Stomach (tissue), 4 donors: ENCODE measurements at regions not wholly inside any gene's neighbourhood (a gene's known extent, or its start where the extent isn't known, plus 50 kb on each side); places are given as distances from the start of the nearest gene placed in this dataset.

Experiments
- EP300 ChIP-seq: sonication (generic); formaldehyde crosslinking; IDR thresholded peaks from one replicate; pipeline ENCODE4 v1.6.1; 2017; ENCODE audit warnings: antibody characterized with exemption
- POLR2A ChIP-seq, 4 donors: fragments of 450-650 bp; IDR thresholded peaks; one replicate each; pipeline ENCODE4 v1.6.1; 2016; ENCODE audit warnings: antibody characterized with exemption in 4 of 4, control low read depth in 2 of 4, mild to moderate bottlenecking in 1 of 4, moderate library complexity in 1 of 4
- POLR2AphosphoS5 ChIP-seq, 3 donors: sonication (generic); formaldehyde crosslinking; IDR thresholded peaks; one replicate each; pipeline ENCODE4 v1.6.1; 2016; ENCODE audit warnings: antibody characterized with exemption in 3 of 3
- TF ChIP-seq, protein P1 (sequence below), 7 experiments: fragments of 450-650 bp in 4 of 7; fragments of 200-600 bp in 3 of 7; sonication (generic) in 3 of 7; IDR thresholded peaks; one replicate each; pipeline ENCODE4 v1.5.1; 2016 to 2019; ENCODE audit warnings: antibody characterized with exemption in 7 of 7, control low read depth in 2 of 7, mild to moderate bottlenecking in 1 of 7

DNA sequence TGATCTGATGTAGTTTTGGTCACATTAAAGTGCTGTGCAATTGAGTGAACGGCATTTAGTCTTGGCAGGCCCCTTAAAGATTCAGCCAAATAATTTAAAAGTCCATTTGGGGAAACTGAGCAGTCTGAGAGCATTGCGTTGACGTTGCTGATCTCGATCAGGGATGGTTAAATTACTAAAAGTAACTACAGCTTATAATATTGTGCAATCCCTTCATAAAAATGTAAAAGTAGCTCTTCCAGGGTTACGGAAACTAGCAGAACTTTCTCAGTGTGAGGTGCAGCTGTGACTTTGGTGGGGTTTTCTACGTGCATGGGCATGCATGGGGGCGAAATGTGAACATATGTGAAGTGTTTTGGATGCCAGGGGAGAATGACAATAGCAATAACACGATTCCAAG is 184.5 kb upstream of the RNF32 start:
- TF ChIP-seq, protein P1, sequence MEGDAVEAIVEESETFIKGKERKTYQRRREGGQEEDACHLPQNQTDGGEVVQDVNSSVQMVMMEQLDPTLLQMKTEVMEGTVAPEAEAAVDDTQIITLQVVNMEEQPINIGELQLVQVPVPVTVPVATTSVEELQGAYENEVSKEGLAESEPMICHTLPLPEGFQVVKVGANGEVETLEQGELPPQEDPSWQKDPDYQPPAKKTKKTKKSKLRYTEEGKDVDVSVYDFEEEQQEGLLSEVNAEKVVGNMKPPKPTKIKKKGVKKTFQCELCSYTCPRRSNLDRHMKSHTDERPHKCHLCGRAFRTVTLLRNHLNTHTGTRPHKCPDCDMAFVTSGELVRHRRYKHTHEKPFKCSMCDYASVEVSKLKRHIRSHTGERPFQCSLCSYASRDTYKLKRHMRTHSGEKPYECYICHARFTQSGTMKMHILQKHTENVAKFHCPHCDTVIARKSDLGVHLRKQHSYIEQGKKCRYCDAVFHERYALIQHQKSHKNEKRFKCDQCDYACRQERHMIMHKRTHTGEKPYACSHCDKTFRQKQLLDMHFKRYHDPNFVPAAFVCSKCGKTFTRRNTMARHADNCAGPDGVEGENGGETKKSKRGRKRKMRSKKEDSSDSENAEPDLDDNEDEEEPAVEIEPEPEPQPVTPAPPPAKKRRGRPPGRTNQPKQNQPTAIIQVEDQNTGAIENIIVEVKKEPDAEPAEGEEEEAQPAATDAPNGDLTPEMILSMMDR (IDR thresholded peaks at IDR 0.05): no peak
- no peak for TF ChIP-seq POLR2AphosphoS5 (IDR thresholded peaks at IDR 0.05)
- no peak for TF ChIP-seq EP300
- no peak for TF ChIP-seq POLR2A (IDR thresholded peaks at IDR 0.05)
